ENCODE measurements at regions not wholly inside any gene's neighbourhood (a gene's known extent, or its start where the extent isn't known, plus 50 kb on each side); places are given as distances from the start of the nearest gene placed in this dataset.

DNA sequence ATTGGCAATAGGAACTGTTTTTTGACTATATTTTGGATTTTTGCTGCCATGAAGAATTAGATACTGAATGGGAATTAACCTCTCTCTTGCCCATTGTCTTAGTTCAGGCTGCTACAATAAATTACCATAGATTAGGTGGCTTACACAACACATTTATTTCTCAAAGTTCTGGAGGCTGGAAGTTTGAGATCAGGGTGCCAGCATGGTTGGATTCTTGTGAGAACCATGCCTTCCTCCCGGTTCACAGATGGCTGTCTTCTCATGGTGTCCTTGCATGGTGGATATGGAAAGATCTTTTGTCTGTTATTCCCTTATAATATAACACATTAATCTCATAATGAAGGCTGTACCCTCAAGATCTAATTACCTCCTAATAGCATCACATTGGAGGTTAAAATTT is 836.4 kb downstream of the SLC4A3 start:
- Histone ChIP-seq H3K4me3 (ENCODE audit: low read length) (no peak overlapping the region), H3K4me1 (ENCODE audit: insufficient read depth, low read length) (peaks cover 5% of the 10 kb centered on the region), H2AFZ (ENCODE audit: low read length) (no peak overlapping the region), H3K9me3 (ENCODE audit: low read length) (no peaks in the 10 kb centered on the region), H3K36me3 (ENCODE audit: low read depth, low read length) (no peaks in the 10 kb centered on the region), H3K9ac (ENCODE audit: low read length) (no peak overlapping the region), H3K4me2 (ENCODE audit: low read length) (no peak overlapping the region), H3K9me2 (replicated peaks; ENCODE audit: low read length) (no peaks in the 10 kb centered on the region), H3K79me2 (ENCODE audit: low read length) (no peaks in the 10 kb centered on the region), H4K20me1 (ENCODE audit: low read length) (no peaks in the 10 kb centered on the region), H3F3A (ENCODE audit: low read length, unreplicated experiment) (no peaks in the 10 kb centered on the region), H3K27ac (ENCODE audit: low read length) (no peak overlapping the region), H3K27me3 (ENCODE audit: low read length) (no peaks in the 10 kb centered on the region)
- ATAC-seq (no peak), DNase-seq (no peak)
- intact Hi-C loops (cut with micrococcal nuclease) = loop anchor here (10.0 kb wide), 1 partner anchor 221 kb away; no protein-coding TSS in a partner anchor
- ChIA-PET CTCF (no interaction called here), POLR2A (ENCODE audit: unreplicated experiment) (no interaction called here)
- TF ChIP-seq EZH2phosphoT487 (IDR thresholded peaks at IDR 0.05; ENCODE audit: borderline replicate concordance, low read length) = no peak
- no peak for TF ChIP-seq EZH2 (IDR thresholded peaks at IDR 0.05; ENCODE audit: low read length, unreplicated experiment)
- TF ChIP-seq, protein P1, sequence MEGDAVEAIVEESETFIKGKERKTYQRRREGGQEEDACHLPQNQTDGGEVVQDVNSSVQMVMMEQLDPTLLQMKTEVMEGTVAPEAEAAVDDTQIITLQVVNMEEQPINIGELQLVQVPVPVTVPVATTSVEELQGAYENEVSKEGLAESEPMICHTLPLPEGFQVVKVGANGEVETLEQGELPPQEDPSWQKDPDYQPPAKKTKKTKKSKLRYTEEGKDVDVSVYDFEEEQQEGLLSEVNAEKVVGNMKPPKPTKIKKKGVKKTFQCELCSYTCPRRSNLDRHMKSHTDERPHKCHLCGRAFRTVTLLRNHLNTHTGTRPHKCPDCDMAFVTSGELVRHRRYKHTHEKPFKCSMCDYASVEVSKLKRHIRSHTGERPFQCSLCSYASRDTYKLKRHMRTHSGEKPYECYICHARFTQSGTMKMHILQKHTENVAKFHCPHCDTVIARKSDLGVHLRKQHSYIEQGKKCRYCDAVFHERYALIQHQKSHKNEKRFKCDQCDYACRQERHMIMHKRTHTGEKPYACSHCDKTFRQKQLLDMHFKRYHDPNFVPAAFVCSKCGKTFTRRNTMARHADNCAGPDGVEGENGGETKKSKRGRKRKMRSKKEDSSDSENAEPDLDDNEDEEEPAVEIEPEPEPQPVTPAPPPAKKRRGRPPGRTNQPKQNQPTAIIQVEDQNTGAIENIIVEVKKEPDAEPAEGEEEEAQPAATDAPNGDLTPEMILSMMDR (conservative IDR thresholded peaks at IDR 0.05; ENCODE audit: low read depth, low read length) = no peak
- no TSS peak for BruUV-seq (replicated peaks)

DNA sequence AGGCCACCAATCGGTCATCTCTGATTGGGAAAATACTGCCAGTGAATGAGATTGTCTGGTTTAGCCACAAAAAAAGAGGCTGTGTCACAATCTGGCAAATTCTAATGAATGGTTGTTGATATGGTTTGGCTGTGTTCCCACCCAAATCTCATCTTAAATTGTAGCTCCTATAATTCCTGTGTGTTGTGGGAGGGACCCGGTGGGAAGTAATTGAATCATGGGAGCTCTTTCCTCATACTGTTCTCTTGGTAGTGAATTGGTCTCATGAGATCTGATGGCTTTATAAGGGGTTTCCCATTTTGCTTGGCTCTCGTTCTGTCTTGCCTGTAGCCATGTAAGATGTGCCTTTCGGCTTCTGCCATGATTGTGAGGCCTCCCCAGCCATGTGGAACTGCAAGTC is 838.3 kb downstream of the SLC4A3 start:
- Histone ChIP-seq H3K9me2 (replicated peaks; ENCODE audit: low read length) (no peaks in the 10 kb centered on the region), H3K4me3 (ENCODE audit: low read length) (no peak overlapping the region), H3F3A (ENCODE audit: low read length, unreplicated experiment) (no peaks in the 10 kb centered on the region), H4K20me1 (ENCODE audit: low read length) (no peaks in the 10 kb centered on the region), H3K9me3 (ENCODE audit: low read length) (no peaks in the 10 kb centered on the region), H3K4me1 (ENCODE audit: insufficient read depth, low read length) (peaks cover 11% of the 10 kb centered on the region), H2AFZ (ENCODE audit: low read length) (no peak overlapping the region), H3K27me3 (ENCODE audit: low read length) (no peaks in the 10 kb centered on the region), H3K9ac (ENCODE audit: low read length) (no peak overlapping the region), H3K4me2 (ENCODE audit: low read length) (no peak overlapping the region), H3K36me3 (ENCODE audit: low read depth, low read length) (no peaks in the 10 kb centered on the region), H3K79me2 (ENCODE audit: low read length) (no peaks in the 10 kb centered on the region), H3K27ac (ENCODE audit: low read length) (no peak overlapping the region)
- intact Hi-C loops (cut with micrococcal nuclease) = loop anchor here (10.0 kb wide), 1 partner anchor 219 kb away; no protein-coding TSS in a partner anchor
- ChIA-PET POLR2A (ENCODE audit: unreplicated experiment) (no interaction called here), CTCF (no interaction called here)
- DNase-seq (no peak), ATAC-seq (no peak)
- TF ChIP-seq EZH2phosphoT487 (IDR thresholded peaks at IDR 0.05; ENCODE audit: borderline replicate concordance, low read length) (no peak), EZH2 (IDR thresholded peaks at IDR 0.05; ENCODE audit: low read length, unreplicated experiment) (no peak)
- TF ChIP-seq, protein P1 (conservative IDR thresholded peaks at IDR 0.05; ENCODE audit: low read depth, low read length) = no peak
- BruUV-seq (replicated peaks) = no TSS peak

DNA sequence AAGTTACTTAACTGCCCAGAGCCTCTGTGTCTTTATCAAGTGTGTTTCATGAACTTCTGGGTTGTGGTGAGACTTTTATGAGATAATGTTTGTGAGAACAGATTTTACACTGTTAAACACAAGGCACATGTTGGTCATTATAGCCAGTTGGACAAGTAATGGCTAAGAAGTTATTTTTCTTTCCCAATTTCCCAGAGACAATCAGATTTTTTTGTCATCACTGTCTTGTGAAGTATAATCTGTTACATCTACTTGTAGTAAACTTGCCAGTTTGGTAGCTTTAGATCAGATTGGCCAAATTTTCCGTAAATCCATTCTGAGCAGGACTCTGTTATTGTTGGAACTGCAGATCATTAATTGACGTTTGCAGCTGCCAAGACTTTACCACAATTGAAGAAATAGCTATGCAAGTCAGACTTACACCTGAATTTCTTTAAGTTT is 838.8 kb downstream of the SLC4A3 start:
- no peak overlapping the region for H3K9ac ChIP-seq (ENCODE audit: low read length)
- H3K27ac ChIP-seq (ENCODE audit: low read length) = no peak overlapping the region
- H3K79me2 ChIP-seq (ENCODE audit: low read length) = no peaks in the 10 kb centered on the region
- DNase-seq (no peak), ATAC-seq (no peak)
- H3K9me2 ChIP-seq (replicated peaks; ENCODE audit: low read length) = no peaks in the 10 kb centered on the region
- H3K4me1 ChIP-seq (ENCODE audit: insufficient read depth, low read length) = peaks cover 11% of the 10 kb centered on the region
- TF ChIP-seq, protein P1 (conservative IDR thresholded peaks at IDR 0.05; ENCODE audit: low read depth, low read length) = no peak
- TF ChIP-seq EZH2phosphoT487 (IDR thresholded peaks at IDR 0.05; ENCODE audit: borderline replicate concordance, low read length) = no peak
- no peak for TF ChIP-seq EZH2 (IDR thresholded peaks at IDR 0.05; ENCODE audit: low read length, unreplicated experiment)
- H3K27me3 ChIP-seq (ENCODE audit: low read length) = no peaks in the 10 kb centered on the region
- no peak overlapping the region for H3K4me3 ChIP-seq (ENCODE audit: low read length)
- POLR2A ChIA-PET (ENCODE audit: unreplicated experiment) = no interaction called here
- intact Hi-C loops (cut with micrococcal nuclease) = loop anchor here (10.0 kb wide), 1 partner anchor 219 kb away; no protein-coding TSS in a partner anchor
- BruUV-seq (replicated peaks) = no TSS peak
- H3K4me2 ChIP-seq (ENCODE audit: low read length) = no peak overlapping the region
- H4K20me1 ChIP-seq (ENCODE audit: low read length) = no peaks in the 10 kb centered on the region
- H2AFZ ChIP-seq (ENCODE audit: low read length) = no peak overlapping the region
- no peaks in the 10 kb centered on the region for H3K9me3 ChIP-seq (ENCODE audit: low read length)
- CTCF ChIA-PET = no interaction called here
- H3K36me3 ChIP-seq (ENCODE audit: low read depth, low read length) = no peaks in the 10 kb centered on the region
- no peaks in the 10 kb centered on the region for H3F3A ChIP-seq (ENCODE audit: low read length, unreplicated experiment)
